ENCODE measurements at regions not wholly inside any gene's neighbourhood (a gene's known extent, or its start where the extent isn't known, plus 50 kb on each side); places are given as distances from the start of the nearest gene placed in this dataset.

DNA sequence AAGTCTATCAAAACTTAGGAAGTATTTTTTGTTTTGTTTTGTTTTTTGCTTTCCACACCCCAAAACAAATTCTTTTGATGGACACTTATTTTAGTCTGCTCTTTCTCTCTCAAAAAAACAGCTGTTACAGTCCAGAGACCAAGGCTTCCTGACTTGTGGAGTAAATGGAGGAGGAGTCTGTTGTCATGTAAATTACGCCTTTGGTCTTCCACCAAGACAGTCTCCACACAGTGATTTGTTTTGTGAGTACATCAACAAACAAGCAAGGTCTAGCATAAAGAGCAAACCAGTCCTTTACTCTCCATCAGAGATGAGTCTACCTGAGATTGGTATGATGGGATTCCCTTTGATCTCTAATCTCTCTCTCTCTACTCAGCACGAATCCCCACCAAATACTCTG, 588.0 kb upstream of the ARID1B start:
- no peak for DNase-seq (ENCODE audit: low read depth)

DNA sequence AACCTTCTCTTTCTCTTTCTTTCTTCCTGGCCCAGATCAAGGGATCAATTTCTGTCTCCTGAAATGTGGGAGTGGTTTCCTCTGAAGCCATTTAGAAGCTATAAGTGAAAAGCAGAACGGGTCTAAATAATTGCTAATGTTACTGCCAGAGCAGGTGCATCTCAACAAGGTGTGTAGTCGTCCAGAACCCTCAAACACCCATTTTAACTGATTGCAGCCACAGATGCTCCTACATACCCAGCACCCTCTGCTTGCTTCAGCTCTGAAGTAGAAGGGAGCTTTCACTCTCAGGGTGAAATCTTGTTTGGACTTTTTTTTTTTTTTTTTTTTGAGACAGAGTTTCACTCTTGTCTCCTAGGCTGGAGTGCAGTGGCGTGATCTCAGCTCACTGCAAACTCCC, 592.1 kb upstream of the ARID1B start:
- no peak for DNase-seq (ENCODE audit: low read depth)

DNA sequence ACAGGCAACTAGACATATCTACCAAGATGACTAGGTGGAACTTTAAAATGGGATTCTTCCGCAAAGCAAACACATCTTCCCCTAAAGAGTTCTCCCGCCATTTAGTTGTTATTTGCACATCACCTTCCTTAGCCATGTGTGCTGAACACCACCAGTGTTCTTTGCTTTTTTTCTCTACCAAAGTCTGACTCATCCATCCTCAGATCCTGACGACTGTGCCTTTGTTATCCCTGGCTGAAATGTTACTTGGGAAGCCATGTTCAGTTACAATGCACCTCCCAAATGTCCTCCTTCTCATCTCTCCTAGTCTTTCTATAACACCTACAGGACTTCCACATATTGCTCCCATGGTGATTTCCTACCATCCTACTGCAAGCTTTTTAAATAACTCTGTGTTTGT, 593.5 kb upstream of the ARID1B start:
- DNase-seq (ENCODE audit: low read depth): no peak

DNA sequence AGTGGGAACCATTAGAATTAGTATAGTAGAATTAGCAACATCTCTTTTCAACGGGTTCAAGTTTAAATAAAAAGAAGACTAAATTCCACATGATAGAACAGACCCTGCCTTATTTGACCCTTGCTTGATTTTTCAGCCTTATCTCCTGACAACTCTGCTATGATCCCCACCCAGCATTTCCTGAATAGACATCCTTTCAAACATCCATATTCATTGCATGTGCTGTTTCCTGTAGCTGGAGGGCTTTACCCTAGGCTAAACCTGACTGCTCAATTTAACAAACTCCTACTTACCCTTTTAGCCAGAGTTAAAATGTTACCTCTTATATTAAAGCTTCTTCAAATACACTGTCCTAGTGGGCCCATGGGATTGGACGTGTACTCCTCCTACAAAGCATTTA, 594.8 kb upstream of the ARID1B start:
- no peak for DNase-seq (ENCODE audit: low read depth)

DNA sequence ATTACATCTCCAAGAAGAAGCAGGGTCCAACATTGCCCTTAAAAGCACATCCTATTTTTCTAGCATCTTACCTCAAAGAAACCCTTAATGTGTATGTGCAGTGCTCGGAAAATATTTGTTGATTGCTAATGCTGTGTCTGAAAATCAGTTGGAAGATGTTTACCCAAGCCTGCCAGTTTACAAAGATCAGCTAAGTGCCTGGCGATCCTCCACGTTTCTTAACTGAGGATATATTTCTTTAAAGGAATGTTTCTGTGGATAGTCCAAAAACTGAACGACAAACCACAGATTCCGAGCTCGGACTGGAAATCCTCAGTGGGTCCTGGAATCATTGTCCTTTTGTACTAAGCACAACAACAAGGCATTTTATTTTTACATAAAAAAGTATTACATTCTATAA, 595.7 kb upstream of the ARID1B start:
- no peak for DNase-seq (ENCODE audit: low read depth)

DNA sequence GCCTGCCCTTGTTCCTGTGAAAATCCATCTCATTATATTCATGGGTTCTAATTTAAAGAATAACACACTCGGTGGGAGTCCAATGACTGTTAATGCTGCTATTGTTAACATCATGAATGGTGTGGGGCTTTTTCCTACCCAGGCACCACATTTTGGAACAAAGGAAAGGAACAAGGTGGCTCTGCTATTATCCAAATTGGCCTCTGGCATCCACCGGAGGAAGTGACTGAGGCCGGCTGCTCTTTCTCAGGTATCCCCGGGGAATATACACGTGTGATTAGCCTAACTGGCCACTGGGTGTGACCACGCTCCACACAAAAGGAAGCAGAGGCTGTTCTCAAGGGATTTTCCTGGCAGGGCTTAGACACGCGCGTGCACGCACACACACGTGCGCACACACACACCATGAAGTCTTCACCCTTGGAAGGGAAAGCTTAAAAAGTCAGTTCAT, 601.2 kb upstream of the ARID1B start:
- no peak for DNase-seq (ENCODE audit: low read depth)

DNA sequence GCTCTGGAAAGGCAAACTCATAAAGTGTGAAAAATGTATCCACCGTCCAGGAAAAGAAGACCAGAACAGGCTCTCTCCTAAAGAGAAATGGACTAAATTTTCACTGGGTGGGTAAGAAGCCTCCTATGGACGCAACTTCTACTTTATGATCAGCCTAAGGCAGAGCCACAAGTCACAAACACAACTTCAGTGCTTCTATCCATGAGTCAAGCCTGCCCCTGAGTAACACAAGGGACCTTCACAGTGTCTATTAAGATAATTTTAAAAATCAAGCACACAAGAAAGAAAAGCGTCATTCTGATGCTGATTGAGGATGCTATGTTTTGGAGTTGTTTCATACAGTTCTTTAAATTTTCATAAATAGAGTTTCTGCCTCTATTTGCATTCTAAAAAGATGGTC, 601.7 kb upstream of the ARID1B start:
- no peak for DNase-seq (ENCODE audit: low read depth)

DNA sequence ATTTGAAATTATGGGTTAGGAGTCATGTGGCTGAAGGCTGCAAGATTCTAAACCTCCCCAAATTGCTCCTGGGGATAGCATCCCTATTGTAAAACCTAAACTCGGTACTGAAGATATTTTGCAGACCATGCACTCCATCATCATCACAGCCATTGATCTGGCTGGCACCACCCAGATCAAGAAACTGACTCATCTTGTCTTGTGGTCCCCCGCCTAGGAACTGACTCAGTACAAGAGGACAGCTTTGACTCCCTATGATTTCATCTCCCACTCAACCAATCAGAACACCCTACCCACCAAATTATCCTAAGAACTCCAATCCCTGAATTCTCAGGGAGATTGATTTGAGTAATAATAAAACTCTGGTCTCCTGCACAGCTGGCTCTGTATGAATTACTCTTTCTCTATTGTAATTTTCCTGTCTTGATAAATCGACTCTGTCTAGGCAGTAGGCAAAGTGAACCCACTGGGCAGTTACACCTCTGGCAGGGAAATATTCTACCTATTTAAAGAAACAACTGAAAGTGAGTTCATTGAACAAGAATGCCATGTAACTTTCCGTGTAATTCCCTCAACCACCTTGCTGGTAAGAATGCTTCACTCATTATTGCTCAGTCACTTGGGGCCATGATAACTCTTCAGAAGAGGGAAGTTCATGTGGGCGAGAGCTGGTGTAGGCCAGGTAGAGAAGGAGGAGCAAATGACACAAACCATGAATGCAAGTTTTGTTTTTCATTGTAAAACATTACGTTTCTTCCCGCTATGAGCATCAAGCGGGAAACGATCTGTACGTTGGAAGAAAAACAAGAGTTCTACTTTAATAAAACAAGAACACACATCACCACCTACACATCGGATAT, 602.9 kb upstream of the ARID1B start:
- DNase-seq (ENCODE audit: low read depth): peak; percentile 13

DNA sequence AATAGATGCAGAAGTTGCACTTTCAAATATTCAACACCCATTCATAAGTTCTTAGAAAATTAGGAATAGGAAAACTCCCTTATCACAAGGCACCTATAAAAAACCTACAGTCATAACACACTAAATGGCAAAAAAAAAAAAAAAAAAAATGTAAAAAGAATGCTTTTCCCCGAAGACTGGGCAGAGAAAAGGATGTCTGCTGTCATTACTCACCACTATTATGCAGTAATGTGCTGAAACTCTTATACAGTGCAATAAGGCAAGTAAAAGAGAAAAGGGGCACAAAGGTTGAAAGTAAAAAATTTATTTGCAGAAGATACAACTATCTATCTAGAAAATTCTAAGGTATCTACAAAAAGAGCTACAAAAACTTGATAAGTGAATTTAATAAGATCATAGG, 607.8 kb upstream of the ARID1B start:
- DNase-seq (ENCODE audit: low read depth): no peak

DNA sequence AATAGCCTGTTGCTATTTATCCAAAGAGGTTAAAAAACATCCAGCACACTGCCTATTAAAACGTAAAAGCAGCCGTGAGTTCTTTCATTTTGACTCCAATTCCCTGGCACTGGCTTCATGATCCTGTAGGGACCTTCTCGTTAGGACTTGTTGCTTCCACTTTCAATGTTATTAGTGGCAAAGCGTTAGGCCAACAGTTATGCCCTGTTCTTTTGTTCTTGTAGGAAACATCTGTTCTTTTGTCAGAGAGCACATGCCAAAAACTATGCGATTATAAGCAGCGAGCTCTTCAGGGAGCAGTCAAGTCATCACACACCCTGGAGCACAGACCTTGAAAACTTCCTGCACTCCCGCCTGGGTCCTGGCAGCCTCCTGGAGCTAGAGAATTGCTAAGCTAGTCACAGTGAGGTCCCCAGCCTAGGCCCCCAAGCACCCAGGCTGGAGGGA, 609.5 kb upstream of the ARID1B start:
- DNase-seq (ENCODE audit: low read depth): no peak

DNA sequence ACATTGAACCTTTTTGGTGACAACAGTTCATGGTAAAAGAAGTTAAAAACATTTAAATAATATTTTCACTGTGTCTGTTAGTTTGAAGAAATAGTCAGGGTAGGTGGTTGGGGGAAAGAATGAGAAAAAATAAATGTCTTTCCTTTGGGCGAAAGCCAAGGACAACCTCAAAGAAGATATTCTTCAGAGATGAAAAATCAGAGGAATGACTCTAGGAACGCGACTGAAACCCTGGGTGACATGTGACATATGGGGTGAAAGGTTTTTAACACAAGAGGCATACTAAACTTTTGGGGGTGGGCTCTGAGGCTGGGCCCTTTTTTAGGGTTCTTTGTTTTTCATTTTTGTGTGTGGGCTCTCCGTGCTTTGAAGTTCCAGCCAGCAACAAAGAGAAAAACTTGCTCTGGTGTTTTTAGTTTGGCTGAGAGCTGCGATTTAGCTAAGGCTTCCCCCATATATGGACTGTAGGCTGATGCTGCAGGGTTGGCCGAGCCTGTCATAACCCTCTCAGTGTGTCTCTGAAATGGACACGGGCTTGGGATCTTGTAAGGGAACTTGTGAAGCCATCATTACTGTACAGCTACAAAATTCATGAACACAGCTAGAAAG, 610.1 kb upstream of the ARID1B start:
- no peak for DNase-seq (ENCODE audit: low read depth)

DNA sequence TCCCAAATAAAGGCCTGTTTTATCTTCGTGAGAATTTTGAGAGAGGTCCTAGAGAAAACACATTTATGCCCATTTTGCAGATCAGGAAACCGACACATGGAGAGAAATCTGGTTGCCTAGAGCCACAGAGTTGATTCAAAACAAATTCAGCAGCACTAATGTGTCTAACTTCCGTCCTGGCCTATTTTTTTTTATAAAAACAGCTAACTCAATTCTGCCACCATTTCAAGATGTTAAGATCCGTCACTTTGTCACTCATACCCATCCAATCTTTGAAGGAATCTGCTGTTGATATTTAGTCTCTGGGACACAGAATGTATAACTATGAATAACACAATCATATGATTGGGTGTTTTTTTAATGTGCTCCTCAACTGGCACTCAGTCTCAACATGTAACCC, 611.1 kb upstream of the ARID1B start:
- DNase-seq (ENCODE audit: low read depth): no peak

DNA sequence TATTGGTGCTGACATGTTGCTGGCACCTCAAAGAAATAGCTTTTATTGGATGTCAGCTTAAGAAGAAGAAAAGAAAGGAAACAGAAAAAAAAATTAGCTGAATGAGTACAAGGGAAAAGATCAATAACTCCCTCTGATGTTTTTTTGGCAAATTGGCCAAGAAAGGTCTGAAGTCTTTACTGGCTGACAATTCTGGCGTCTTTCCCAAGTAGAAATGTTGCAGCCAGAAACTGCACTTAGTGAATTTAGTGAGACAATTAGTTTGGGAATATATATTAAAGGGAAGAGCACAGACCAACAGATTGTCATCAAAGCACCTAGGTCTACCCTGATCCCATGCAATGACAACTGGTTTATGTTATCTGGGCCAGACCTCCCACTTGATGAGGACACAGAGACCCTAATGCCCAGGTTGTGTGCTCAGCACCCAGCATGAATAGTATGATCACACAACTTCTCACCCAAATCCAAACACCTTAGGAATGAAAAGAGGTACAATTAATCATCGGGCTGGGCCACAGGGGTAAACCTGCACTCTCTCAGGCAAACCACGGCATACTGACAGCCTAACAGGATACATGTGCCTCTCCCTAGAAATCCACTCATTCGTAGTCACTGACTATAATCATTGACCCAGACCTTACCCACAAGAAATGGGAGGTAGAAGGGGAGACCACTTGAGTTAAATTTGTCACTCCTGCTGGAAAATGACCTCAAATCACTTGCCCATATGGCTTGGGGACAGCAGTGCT, 612.3 kb upstream of the ARID1B start:
- no peak for DNase-seq (ENCODE audit: low read depth)

DNA sequence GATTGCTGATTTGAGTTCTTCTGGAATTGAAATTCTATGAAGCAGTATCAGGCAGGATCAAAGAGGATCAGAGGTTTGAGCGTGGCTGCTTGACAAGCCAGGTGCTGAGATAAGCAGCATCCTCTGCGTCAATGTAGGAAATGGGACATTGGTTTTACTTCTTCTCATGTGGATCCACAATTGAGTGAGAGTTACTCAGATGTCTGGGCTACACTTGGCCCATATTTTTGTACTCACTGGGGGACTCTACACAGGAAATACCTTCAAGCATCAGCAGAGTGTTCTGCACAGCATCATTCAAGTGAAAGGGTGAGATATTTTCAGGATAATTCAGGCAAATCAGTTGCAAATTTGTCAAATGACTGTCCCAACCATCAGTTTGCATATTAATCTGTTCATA, 613.9 kb upstream of the ARID1B start:
- no peak for DNase-seq (ENCODE audit: low read depth)

DNA sequence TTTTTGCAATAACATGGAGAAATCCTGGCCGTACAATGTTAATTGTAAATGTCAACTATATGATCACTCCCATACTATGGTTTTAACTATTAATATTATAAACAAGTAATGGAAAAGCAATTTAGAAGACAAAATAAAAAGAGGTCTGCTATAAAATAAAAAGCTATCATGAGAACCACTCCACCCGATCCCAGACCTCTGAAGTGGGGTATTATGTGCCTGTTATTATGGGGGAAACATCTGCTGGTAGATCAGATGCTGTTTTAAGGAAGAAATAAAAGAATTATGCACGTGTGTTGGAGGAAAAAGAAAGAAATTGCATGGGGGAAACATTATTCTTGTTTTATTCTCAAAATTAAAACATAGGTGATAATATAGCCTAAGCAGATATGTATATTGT, 615.7 kb upstream of the ARID1B start:
- DNase-seq (ENCODE audit: low read depth): no peak

DNA sequence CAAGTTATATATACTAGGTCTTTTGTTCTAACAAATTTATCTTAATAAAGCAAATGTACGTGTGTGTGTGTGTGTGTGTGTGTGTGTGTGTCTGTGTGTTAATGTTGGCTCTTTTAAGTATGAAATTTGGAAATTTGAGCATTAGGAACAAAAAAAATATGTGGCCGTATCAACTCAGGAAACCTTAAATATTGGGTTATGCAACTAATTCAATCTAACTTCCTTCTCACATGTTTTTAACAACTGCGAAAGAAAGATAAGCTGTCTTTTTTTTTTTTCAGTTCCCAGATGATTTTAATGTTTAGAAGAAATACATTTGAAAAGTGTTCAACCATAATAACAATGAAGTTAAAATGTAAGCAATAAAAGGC, 616.4 kb upstream of the ARID1B start:
- DNase-seq (ENCODE audit: low read depth): no peak

DNA sequence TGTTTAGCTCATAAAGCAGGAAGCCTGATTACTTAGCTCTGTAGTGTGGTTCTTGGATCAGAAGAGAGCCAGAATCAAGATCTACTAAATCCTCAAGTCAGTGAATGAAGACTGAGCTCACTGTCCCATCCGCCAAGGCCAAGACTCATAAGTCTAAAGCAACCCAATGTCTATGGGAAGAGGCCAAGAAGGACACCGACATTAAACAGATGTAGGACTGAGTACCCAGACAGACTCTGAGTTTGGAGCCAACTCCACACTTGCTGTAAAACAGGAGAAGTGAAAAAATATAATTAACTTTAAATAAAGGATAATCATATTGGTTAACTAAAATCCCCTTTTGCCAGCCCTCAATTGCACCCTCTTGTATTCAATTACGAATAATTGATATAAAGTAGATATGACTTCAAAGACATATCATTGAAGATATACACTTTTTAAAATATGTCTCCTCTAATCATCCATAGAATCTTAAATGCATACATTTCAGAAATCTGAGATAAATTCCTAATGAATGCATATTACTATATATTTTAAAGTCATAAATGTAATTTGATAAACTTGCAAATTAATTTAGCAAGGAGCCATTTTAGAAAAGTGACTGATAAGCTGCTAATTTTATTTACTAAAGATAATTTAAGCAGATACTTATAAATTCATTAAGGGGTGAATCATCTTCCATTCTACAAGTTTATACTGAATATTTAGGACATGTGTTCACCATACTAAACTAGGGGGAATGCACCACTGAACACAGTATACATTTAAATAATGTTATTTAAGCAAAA, 617.0 kb upstream of the ARID1B start:
- no peak for DNase-seq (ENCODE audit: low read depth)

DNA sequence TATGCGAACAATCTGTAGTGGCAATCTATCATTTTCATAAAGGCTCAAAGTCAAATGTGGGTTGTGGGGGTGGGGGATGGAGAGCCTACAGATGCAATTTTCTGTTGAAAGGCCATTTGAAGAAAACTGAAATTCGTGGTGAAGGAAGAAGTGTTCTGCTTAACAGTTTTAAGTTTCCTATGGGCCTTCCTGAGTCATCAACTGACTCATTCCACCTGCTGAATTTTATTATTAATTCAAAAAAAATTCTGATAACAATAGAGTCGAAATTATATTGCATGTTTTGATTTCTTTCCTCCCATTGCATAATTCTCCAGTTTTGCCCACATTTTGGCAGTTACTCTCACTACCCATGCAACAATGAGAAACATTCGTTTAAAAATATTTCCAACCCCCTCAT, 622.3 kb upstream of the ARID1B start:
- DNase-seq (ENCODE audit: low read depth): peak; percentile 2

DNA sequence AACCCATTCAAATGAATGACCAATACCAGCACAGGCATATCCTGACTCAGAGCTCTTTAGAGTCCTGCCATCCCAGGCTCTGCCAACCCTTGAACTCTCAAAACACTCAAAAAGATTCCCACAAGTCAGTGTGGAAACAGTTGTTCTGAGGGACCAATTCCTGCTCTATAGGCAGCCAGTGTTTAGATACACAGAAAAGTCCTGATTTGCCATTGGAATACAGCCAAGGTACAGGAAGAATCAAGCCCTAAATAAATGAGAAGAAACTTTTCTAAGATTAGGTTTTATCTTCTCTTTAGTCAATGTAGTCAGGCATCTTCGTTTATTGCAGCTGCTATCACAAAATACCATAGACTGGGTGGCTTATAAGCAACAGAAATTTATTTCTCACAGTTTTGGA, 626.8 kb upstream of the ARID1B start:
- no peak for DNase-seq (ENCODE audit: low read depth)

DNA sequence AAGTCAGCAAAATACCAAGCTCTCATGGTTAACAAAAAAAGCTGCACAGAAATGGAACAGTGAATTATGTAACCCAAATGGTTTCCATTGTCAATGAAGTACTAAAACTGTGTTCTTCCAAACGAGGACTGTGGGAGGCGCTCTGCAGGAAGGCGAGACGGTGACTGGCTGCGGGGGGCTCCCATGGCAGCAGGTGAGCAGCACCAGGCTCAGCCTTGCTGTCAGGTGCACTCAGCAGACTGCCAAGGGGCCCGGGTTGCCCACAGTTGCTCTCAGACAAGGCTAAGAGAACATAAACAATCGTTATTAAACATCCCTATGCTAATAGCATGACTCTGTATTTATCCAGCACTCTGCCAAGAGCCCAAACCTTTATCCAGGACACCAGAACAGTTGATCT, 630.3 kb upstream of the ARID1B start:
- no peak for DNase-seq (ENCODE audit: low read depth)

DNA sequence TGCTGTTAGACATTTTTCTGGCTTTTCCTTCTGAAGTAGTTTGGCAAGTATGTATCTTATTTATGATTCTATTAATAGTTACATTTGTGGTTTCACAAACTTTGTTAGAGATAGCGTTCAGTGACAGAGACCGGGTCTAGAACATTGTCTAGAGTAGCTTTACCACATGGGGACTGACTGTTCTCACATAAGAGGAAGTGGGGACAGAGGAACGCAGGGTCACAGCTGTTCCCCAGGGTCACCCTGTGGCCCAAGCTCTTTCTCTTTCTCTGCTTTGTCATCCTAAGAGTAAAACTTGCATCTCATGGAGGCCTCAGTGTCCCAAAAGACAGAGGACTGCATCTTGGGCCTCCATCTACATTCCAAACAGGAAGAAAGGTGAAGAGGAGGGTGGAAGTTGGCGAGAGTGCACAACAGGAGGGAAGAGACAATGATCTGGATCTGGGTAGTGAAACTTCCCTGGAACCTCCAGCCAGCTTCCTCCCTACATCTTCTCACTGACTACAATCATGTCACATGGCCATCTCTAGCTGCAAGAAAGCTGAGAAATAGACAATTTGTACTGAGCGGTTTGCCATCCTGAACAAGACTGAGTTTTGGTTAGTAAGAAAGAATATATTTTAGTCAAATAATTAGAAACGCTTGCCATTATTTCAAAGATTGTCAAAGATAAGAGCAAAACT, 645.8 kb upstream of the ARID1B start:
- DNase-seq (ENCODE audit: low read depth): no peak

DNA sequence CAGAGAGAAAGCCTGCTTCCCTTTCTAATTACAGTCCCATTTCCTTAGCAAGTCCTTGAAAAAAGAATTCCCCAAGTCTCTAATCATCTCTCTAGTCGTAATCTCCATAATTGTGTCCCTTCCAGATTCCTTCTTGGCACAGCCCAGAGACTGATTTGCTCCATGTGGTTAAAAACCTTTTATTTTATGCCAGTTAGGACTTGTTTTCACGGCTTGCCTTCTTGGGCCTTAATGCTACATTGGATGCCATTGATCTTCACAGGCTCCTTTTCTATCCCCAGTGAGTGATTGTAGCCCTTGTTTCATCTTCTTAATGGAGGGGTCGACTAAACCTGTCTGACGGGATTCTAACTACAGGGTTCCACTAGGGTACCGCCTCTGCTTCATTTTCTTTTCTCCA, 650.6 kb upstream of the ARID1B start:
- no peak for DNase-seq (ENCODE audit: low read depth)
